HCT116 (cell line): ENCODE measurements at regions not wholly inside any gene's neighbourhood (a gene's known extent, or its start where the extent isn't known, plus 50 kb on each side); places are given as distances from the start of the nearest gene placed in this dataset.

Experiments
- ATAC-seq: fragments of 200-7000 bp; cut with Tn5 transposase; 2 replicates; pipeline ENCODE4 v1.9.1; 2020; ENCODE audit warnings: mild to moderate bottlenecking, moderate library complexity
- BruUV-seq: library from RNA; stranded (reverse); fragments of 400-500 nt; replicated peaks from 2 replicates; lab custom pipeline; 2021; lab: Mats Ljungman, UMichigan
- CTCF ChIA-PET: fragments of 300-600 bp; sonication (Branson Sonifier 250); formaldehyde crosslinking; loops from one replicate; lab custom pipeline; 2021; ENCODE audit warnings: antibody characterized with exemption; lab: Charles Lee
- POLR2A ChIA-PET: fragments of 300-600, 350-600 bp; sonication (Branson Sonifier 250); formaldehyde crosslinking; loops from one replicate; lab custom pipeline; 2021; ENCODE audit warnings: antibody characterized with exemption; lab: Charles Lee
- RAD21 ChIA-PET, 2 experiments: fragments of 300-600 bp; sonication (Branson Sonifier 250); formaldehyde crosslinking; loops; one replicate each; lab custom pipeline; 2023; ENCODE audit warnings: low total read pairs in 2 of 2; ENCODE audit not compliant: uncharacterized antibody in 2 of 2, unreplicated experiment in 2 of 2, low non-redundant PET in 1 of 2; lab: Charles Lee
- DNase-seq: peaks from one replicate; pipeline ENCODE4 v3.0.0-alpha.2; 2010; ENCODE audit warnings: low read depth, low spot score
- H2AFZ ChIP-seq: fragments of 200-600 bp; shearing (Covaris generic), sonication (generic); 2 replicates; pipeline ENCODE4 v1.6.1; 2017; ENCODE audit warnings: low read depth, mixed run types, mixed read lengths, antibody characterized with exemption, low read length; ENCODE audit not compliant: poor library complexity, severe bottlenecking
- H3K27ac ChIP-seq: 2 replicates; pipeline ENCODE4 v1.5.1; 2012; ENCODE audit warnings: low read depth, low read length
- H3K27me3 ChIP-seq: fragments of 200-600 bp; sonication (generic); 2 replicates; pipeline ENCODE4 v1.6.1; 2016; ENCODE audit warnings: mixed run types, low read length, mixed read lengths; ENCODE audit not compliant: insufficient read depth
- H3K36me3 ChIP-seq, 2 experiments: fragments of 200-500 bp in 1 of 2; fragments of 200-600 bp in 1 of 2; sonication (Bioruptor generic) in 1 of 2; sonication (generic) in 1 of 2; 2 replicates each; pipeline versions ENCODE4 v1.5.1 to v1.6.1; 2014 to 2016; ENCODE audit warnings: low read length in 2 of 2, inconsistent platforms in 1 of 2, mixed read lengths in 1 of 2, mixed run types in 1 of 2; ENCODE audit not compliant: insufficient read depth in 2 of 2, control insufficient read depth in 1 of 2
- H3K4me1 ChIP-seq, 2 experiments: fragments of 200-600 bp in 1 of 2; sonication (generic) in 1 of 2; 2 replicates each; pipeline versions ENCODE4 v1.5.1 to v1.6.1; 2012 to 2017; ENCODE audit warnings: low read length in 2 of 2, inconsistent platforms in 1 of 2, mild to moderate bottlenecking in 1 of 2, mixed read lengths in 1 of 2, mixed run types in 1 of 2, moderate library complexity in 1 of 2; ENCODE audit not compliant: insufficient read depth in 2 of 2, control insufficient read depth in 1 of 2
- H3K4me2 ChIP-seq: fragments of 200-600 bp; sonication (generic); 2 replicates; pipeline ENCODE4 v1.6.1; 2017; ENCODE audit warnings: mixed run types, low read length, mixed read lengths
- H3K4me3 ChIP-seq, 2 experiments: fragments of 200-600 bp in 1 of 2; sonication (generic) in 1 of 2; replicated peaks in 1 of 2; 2 replicates each; pipeline ENCODE4 v1.5.1; 2011 to 2016; ENCODE audit warnings: low read length in 2 of 2, control low read depth in 1 of 2, low read depth in 1 of 2, mild to moderate bottlenecking in 1 of 2, mixed read lengths in 1 of 2, mixed run types in 1 of 2
- H3K79me2 ChIP-seq: fragments of 200-600 bp; sonication (generic); 2 replicates; pipeline ENCODE4 v1.6.1; 2017; ENCODE audit warnings: mild to moderate bottlenecking, mixed run types, low read length, moderate library complexity, mixed read lengths; ENCODE audit not compliant: insufficient read depth
- H3K9ac ChIP-seq: fragments of 200-600 bp; sonication (generic); 2 replicates; pipeline ENCODE4 v1.6.1; 2016; ENCODE audit warnings: low read length, mixed read lengths
- H3K9me2 ChIP-seq: fragments of 200-600 bp; sonication (generic), shearing (Covaris generic); 2 replicates; pipeline ENCODE4 v1.6.1; 2017; ENCODE audit warnings: mixed run types, mild to moderate bottlenecking, moderate library complexity; ENCODE audit not compliant: insufficient read depth
- H3K9me3 ChIP-seq, 2 experiments: fragments of 200-500 bp in 1 of 2; fragments of 200-600 bp in 1 of 2; sonication (Bioruptor generic) in 1 of 2; sonication (generic) in 1 of 2; 2 replicates each; pipeline ENCODE4 v1.6.1; 2014 to 2017; ENCODE audit warnings: low read length in 2 of 2, mixed read lengths in 2 of 2, inconsistent platforms in 1 of 2, low read depth in 1 of 2, mild to moderate bottlenecking in 1 of 2, mixed run types in 1 of 2, moderate library complexity in 1 of 2; ENCODE audit not compliant: control insufficient read depth in 1 of 2, insufficient read depth in 1 of 2
- H4K20me1 ChIP-seq: fragments of 200-600 bp; sonication (generic), shearing (Covaris generic); 2 replicates; pipeline ENCODE4 v1.6.1; 2017; ENCODE audit warnings: mixed run types, mild to moderate bottlenecking, moderate library complexity; ENCODE audit not compliant: insufficient read depth
- CBX3 ChIP-seq: IDR thresholded peaks from 2 replicates; pipeline ENCODE4 v1.6.1; 2012; ENCODE audit warnings: low read depth
- CEBPB ChIP-seq: IDR thresholded peaks from 2 replicates; pipeline ENCODE4 v1.6.1; 2012; ENCODE audit warnings: low read depth
- EZH2 ChIP-seq: fragments of 200-600 bp; sonication (generic); IDR thresholded peaks from 2 replicates; pipeline ENCODE4 v1.6.1; 2017; ENCODE audit warnings: antibody characterized with exemption, mixed run types
- EZH2phosphoT487 ChIP-seq: fragments of 200-600 bp; IDR thresholded peaks from 2 replicates; pipeline ENCODE4 v1.6.1; 2018; ENCODE audit warnings: antibody characterized with exemption, borderline replicate concordance
- FOSL1 ChIP-seq: IDR thresholded peaks from 2 replicates; pipeline ENCODE4 v1.6.1; 2012; ENCODE audit warnings: low read depth
- POLR2AphosphoS5 ChIP-seq: IDR thresholded peaks from 2 replicates; pipeline ENCODE4 v1.6.1; 2011; ENCODE audit warnings: mild to moderate bottlenecking, low read depth, low read length, moderate library complexity
- SP1 ChIP-seq: IDR thresholded peaks from 2 replicates; pipeline ENCODE4 v1.6.1; 2012; ENCODE audit warnings: low read depth
- YY1 ChIP-seq: IDR thresholded peaks from 2 replicates; pipeline ENCODE4 v1.6.1; 2011; ENCODE audit warnings: low read length, low read depth, moderate library complexity, mild to moderate bottlenecking; ENCODE audit not compliant: insufficient replicate concordance; ENCODE audit errors: extremely low read depth
- ZFX ChIP-seq: fragments of 450-650 bp; IDR thresholded peaks from 2 replicates; pipeline ENCODE4 v1.6.1; 2017
- ZNF274 ChIP-seq: fragments of 200-500 bp; sonication (Bioruptor generic); IDR thresholded peaks from 2 replicates; pipeline ENCODE4 v1.6.1; 2014; ENCODE audit warnings: mild to moderate bottlenecking, low read depth, low read length, inconsistent platforms
- intact Hi-C: fragments of 100-400 bp; cut with micrococcal nuclease; formaldehyde crosslinking; loops from 2 replicates; pipeline ENCODE4 v1.10.0; 2022
- TF ChIP-seq, protein P1 (sequence below): IDR thresholded peaks from 2 replicates; pipeline ENCODE4 v1.6.1; 2011; ENCODE audit warnings: mild to moderate bottlenecking, low read length, moderate library complexity; ENCODE audit not compliant: insufficient replicate concordance; ENCODE audit errors: extremely low read depth
- TF ChIP-seq, protein P2 (sequence below), 3 experiments: fragments of 200-600 bp in 1 of 3; sonication (generic) in 1 of 3; IDR thresholded peaks in 2 of 3; conservative IDR thresholded peaks in 1 of 3; 2 replicates each; pipeline ENCODE4 v1.5.1; 2012 to 2017; ENCODE audit warnings: low read depth in 2 of 3, low read length in 2 of 3, antibody characterized with exemption in 1 of 3, borderline replicate concordance in 1 of 3, control low read depth in 1 of 3, mild to moderate bottlenecking in 1 of 3, mixed read lengths in 1 of 3, mixed run types in 1 of 3, moderate library complexity in 1 of 3; ENCODE audit not compliant: insufficient read depth in 1 of 3
- TF ChIP-seq, protein P3 (sequence below): IDR thresholded peaks from 2 replicates; pipeline ENCODE4 v1.6.1; 2012
- TF ChIP-seq, protein P4 (sequence below): IDR thresholded peaks from 2 replicates; pipeline ENCODE4 v1.6.1; 2012; ENCODE audit warnings: low read depth

DNA sequence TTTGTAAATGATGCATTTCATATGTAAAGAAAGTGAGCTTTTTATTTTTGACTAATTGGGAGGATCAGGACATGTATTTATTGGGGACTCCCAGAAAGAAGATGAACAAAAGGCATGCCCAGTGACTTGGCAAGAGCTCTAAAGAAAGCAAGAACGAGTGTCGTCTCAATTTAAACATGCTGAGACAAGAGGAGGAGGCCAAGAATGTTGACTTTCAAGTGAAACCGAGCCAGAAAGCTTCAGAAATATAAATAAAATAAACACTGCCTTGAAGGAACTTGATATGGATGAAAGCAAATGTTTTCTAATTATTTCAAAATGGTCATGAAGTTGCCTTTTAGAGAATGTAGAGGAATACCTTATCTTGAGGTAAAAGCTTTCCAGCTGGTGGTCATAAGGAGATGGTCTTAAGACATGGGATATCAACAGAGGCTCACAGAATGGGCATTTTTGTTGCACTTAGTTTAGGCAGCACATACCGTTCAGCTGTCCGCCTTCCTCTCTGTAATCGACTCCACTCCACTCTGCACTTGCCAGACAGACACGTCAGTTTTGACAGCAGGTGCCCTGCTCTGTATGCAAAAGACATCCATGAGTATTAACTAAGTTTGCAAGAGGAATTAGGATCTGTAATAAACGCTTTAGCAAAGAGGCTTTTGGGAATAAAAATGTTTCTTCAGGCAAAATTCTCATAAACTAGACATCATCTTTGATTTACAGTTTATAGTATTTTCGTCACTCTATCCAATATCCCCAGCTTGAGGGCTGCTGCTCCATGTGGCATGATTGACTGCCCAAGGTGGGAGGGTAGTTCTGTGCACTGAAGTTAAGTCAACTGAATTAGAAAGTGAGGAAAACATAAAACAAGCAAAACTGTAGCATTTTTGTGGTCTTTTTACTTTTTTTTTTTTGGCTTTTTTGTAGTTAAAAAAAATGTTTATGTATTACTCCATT is 613.1 kb downstream of the PKHD1 start:
- POLR2A ChIA-PET, result no interaction called here

More for the DNA sequence above, 613.1 kb downstream of the PKHD1 start:
- BruUV-seq, result no TSS peak
- RAD21 ChIA-PET, result no interaction called here
- no peak overlapping the region for H3K4me2 ChIP-seq
- DNase-seq (no peak), ATAC-seq (no peak)
- CTCF ChIA-PET, result no interaction called here
- H3K9ac ChIP-seq, result no peak overlapping the region
- H4K20me1 ChIP-seq, result no peaks in the 10 kb centered on the region; the same call in 1 of the 2 replicates
- H3K4me3 ChIP-seq, result no peak overlapping the region
- no peaks in the 10 kb centered on the region for H3K36me3 ChIP-seq
- no peak for TF ChIP-seq CEBPB
- no peak for TF ChIP-seq POLR2AphosphoS5
- TF ChIP-seq EZH2phosphoT487, result no peak
- TF ChIP-seq, protein P1, sequence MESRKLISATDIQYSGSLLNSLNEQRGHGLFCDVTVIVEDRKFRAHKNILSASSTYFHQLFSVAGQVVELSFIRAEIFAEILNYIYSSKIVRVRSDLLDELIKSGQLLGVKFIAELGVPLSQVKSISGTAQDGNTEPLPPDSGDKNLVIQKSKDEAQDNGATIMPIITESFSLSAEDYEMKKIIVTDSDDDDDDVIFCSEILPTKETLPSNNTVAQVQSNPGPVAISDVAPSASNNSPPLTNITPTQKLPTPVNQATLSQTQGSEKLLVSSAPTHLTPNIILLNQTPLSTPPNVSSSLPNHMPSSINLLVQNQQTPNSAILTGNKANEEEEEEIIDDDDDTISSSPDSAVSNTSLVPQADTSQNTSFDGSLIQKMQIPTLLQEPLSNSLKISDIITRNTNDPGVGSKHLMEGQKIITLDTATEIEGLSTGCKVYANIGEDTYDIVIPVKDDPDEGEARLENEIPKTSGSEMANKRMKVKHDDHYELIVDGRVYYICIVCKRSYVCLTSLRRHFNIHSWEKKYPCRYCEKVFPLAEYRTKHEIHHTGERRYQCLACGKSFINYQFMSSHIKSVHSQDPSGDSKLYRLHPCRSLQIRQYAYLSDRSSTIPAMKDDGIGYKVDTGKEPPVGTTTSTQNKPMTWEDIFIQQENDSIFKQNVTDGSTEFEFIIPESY, result no peak
- no peak for TF ChIP-seq SP1
- TF ChIP-seq, protein P2, sequence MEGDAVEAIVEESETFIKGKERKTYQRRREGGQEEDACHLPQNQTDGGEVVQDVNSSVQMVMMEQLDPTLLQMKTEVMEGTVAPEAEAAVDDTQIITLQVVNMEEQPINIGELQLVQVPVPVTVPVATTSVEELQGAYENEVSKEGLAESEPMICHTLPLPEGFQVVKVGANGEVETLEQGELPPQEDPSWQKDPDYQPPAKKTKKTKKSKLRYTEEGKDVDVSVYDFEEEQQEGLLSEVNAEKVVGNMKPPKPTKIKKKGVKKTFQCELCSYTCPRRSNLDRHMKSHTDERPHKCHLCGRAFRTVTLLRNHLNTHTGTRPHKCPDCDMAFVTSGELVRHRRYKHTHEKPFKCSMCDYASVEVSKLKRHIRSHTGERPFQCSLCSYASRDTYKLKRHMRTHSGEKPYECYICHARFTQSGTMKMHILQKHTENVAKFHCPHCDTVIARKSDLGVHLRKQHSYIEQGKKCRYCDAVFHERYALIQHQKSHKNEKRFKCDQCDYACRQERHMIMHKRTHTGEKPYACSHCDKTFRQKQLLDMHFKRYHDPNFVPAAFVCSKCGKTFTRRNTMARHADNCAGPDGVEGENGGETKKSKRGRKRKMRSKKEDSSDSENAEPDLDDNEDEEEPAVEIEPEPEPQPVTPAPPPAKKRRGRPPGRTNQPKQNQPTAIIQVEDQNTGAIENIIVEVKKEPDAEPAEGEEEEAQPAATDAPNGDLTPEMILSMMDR (IDR thresholded peaks at IDR 0.05 in 2 of 3, conservative IDR thresholded peaks at IDR 0.05 in 1 of 3; ENCODE audit: borderline replicate concordance in 1 of 3, insufficient read depth in 1 of 3, low read depth in 2 of 3, low read length in 2 of 3), result no peak
- no peak for TF ChIP-seq ZNF274
- TF ChIP-seq FOSL1, result no peak
- no peak for TF ChIP-seq EZH2
- TF ChIP-seq, protein P3, sequence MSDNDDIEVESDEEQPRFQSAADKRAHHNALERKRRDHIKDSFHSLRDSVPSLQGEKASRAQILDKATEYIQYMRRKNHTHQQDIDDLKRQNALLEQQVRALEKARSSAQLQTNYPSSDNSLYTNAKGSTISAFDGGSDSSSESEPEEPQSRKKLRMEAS, result no peak
- no peak for TF ChIP-seq CBX3
- TF ChIP-seq, protein P4, sequence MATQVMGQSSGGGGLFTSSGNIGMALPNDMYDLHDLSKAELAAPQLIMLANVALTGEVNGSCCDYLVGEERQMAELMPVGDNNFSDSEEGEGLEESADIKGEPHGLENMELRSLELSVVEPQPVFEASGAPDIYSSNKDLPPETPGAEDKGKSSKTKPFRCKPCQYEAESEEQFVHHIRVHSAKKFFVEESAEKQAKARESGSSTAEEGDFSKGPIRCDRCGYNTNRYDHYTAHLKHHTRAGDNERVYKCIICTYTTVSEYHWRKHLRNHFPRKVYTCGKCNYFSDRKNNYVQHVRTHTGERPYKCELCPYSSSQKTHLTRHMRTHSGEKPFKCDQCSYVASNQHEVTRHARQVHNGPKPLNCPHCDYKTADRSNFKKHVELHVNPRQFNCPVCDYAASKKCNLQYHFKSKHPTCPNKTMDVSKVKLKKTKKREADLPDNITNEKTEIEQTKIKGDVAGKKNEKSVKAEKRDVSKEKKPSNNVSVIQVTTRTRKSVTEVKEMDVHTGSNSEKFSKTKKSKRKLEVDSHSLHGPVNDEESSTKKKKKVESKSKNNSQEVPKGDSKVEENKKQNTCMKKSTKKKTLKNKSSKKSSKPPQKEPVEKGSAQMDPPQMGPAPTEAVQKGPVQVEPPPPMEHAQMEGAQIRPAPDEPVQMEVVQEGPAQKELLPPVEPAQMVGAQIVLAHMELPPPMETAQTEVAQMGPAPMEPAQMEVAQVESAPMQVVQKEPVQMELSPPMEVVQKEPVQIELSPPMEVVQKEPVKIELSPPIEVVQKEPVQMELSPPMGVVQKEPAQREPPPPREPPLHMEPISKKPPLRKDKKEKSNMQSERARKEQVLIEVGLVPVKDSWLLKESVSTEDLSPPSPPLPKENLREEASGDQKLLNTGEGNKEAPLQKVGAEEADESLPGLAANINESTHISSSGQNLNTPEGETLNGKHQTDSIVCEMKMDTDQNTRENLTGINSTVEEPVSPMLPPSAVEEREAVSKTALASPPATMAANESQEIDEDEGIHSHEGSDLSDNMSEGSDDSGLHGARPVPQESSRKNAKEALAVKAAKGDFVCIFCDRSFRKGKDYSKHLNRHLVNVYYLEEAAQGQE, result no peak
- no peak for TF ChIP-seq ZFX
- TF ChIP-seq YY1, result no peak
- H3K9me2 ChIP-seq, result no peaks in the 10 kb centered on the region
- H3K79me2 ChIP-seq, result no peaks in the 10 kb centered on the region
- H3K9me3 ChIP-seq, result peaks cover 7 to 10% of the 10 kb centered on the region in 2 experiments; a peak in 3 of 4 replicates
- no peaks in the 10 kb centered on the region for H3K4me1 ChIP-seq
- no peak overlapping the region for H3K27ac ChIP-seq
- intact Hi-C loops, result no loop called here
- no peak overlapping the region for H2AFZ ChIP-seq
- H3K27me3 ChIP-seq, result no peaks in the 10 kb centered on the region
